ENCODE measurements at regions not wholly inside any gene's neighbourhood (a gene's known extent, or its start where the extent isn't known, plus 50 kb on each side); places are given as distances from the start of the nearest gene placed in this dataset.

DNA sequence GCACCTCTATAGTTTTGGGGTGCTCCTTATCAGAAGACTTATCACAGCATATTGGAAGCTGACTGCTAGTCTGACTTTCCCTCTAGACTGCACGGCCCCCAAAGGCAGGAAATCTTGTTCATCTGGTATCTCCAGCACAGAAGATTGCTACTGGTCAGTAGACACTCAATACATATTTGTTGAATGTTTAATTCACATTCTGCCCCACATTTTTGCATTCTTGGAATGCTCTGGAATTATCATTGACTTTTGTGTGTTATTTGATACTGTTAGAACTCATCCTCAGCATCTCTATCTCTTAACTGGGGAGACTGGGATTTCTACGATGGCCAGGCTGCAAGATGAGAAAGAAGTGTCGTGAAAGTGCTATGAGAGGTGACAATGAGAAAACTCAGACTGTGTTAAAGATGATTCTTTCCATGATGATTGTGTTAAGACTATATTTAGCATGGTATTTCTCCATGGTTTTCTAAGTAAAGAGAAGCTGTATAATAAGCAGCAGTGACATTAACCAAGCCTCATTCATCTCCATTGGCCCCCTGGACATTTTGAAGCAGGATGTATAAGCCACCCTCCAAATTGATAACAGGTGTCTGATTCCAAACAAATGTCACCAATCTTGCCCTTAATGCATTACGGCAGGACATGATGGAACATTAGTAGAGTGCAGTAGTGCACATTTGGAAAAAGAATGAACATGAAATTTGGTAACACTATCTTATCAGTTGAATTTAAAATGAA is 440.9 kb downstream of the RFC3 start:
- ATAC-seq (no peak), DNase-seq (ENCODE audit: low spot score) (no peak)
- H3K4me3 Mint-ChIP-seq = no peak overlapping the region
- no peaks in the 10 kb centered on the region for H3K4me1 Mint-ChIP-seq (ENCODE audit: low read depth in 2 of 2)
- peaks cover 25% of the 10 kb centered on the region for H3K9me3 Mint-ChIP-seq
- no peak overlapping the region for H3K27ac Mint-ChIP-seq
- no peaks in the 10 kb centered on the region for H3K27me3 Mint-ChIP-seq
- no peaks in the 10 kb centered on the region for H3K36me3 Mint-ChIP-seq

DNA sequence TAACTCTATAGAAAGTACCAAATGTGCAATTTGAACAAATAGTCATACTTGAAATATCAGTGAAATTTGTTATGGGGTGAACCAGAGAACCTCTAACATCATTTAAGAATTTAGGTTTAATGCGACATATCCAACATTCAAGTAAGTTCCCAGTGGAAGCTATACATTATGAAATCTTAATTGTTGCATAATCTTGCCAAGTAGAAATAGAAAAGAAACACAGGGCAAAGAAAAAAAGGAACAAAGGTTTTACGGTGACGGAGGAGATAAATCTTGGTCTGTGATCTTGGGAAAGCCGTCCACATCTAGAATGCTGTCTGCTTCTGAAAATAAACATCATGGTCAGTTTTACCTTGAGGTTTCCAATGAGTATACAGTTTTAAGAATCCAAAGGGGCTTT is 445.7 kb downstream of the RFC3 start:
- Mint-ChIP-seq H3K27ac (no peak overlapping the region), H3K4me3 (no peak overlapping the region)
- ATAC-seq = no peak

DNA sequence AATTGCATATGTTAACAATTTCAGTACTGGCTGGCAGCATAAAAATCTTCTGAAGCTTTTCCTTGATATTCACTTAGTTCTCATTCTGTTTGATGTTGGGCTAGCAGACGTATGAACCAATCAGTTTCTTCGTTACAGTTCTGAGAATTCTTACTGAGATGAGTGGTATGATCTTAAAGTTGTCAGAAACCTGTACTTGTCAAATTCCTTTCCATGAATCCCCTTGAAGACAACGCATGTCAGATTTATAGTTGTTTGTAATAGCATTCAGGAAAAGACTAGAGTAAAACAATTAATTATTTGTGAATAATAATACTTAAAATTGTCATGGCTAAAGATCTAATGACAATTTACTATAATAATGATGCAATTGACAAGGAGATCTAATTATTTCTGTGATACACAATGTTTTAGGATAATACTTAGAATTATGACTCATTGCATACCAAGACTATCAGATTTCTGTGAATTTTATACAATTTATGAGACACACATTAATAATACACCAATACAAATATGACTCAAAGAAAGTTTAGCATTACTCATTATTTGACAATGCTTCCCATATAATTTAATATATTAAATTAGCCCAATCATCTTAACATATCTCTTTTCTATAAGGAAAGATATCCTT is 447.2 kb downstream of the RFC3 start:
- Mint-ChIP-seq H3K27ac (no peak overlapping the region), H3K36me3 (no peaks in the 10 kb centered on the region), H3K4me3 (no peak overlapping the region), H3K9me3 (peaks cover 5% of the 10 kb centered on the region), H3K4me1 (ENCODE audit: low read depth in 2 of 2) (no peaks in the 10 kb centered on the region), H3K27me3 (no peaks in the 10 kb centered on the region)
- DNase-seq (ENCODE audit: low spot score) (no peak), ATAC-seq (no peak)

More for the DNA sequence above, 445.7 kb downstream of the RFC3 start:
- Mint-ChIP-seq H3K27me3 (no peaks in the 10 kb centered on the region), H3K36me3 (no peaks in the 10 kb centered on the region), H3K9me3 (peaks cover 7% of the 10 kb centered on the region), H3K4me1 (ENCODE audit: low read depth in 2 of 2) (no peaks in the 10 kb centered on the region)
- no peak for DNase-seq (ENCODE audit: low spot score)

DNA sequence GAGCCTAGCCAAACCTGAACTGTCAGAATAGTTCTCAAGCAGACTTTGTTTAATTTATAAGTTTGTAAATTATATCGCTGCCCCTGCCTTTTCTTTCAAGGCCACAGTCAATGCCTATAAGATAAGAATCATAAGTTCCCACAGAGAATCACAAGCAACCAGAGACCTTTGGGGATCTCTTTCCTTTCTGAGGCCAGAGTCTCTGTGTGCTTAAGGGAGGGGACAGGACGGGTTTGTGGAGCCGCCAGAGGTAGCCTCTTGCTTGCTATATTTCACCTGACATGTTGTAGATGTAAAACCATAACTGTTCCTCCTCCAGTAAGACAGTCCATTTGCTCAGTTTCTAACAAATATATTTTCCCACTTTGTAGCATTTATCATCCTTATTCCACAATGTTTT is 458.8 kb downstream of the RFC3 start:
- Mint-ChIP-seq H3K27me3 (no peaks in the 10 kb centered on the region), H3K36me3 (no peaks in the 10 kb centered on the region), H3K27ac (no peak overlapping the region), H3K4me3 (no peak overlapping the region), H3K4me1 (ENCODE audit: low read depth in 2 of 2) (no peaks in the 10 kb centered on the region), H3K9me3 (peaks cover 6% of the 10 kb centered on the region)
- DNase-seq (ENCODE audit: low spot score) (no peak), ATAC-seq (no peak)

DNA sequence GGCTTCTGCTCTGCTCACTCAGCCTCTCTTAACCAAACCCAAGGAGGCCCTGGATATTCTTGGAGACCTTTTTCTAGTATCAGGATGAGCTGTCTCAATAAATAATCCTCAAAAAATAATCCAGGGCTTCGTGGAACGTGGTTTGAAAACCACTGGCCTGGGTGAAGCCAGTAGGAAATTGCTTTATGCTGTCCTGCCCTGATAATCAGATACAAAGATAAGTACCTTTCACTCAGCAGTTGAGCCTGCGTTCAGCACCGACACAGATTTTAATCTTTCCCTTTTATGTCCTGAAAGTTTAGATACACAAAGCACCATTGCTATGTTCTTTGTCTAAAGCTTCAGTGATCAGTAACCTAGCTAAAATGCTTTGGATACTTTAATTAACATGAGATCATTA is 460.0 kb downstream of the RFC3 start:
- H3K27me3 Mint-ChIP-seq = no peaks in the 10 kb centered on the region
- ATAC-seq = no peak

DNA sequence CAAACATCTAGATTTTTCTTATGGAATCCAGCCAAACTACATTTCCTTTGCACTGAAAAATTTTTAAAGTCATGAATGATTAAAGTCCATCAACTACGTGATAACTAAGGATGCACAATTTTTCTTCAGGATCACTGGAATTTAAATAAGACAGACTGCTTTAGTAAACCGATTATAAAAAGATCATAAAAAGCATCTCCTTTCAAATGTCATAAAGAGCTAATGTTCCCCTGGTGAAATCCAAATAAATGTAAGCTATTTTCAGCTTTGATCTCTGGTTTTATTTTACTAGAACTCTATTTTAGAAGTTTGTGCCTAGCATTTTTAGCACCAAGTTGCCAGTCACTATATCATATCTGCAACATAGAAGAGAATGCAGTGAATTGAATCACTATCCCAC is 460.8 kb downstream of the RFC3 start:
- ATAC-seq = no peak
- peaks cover 12% of the 10 kb centered on the region for H3K9me3 Mint-ChIP-seq
- H3K36me3 Mint-ChIP-seq = no peaks in the 10 kb centered on the region
- H3K4me1 Mint-ChIP-seq (ENCODE audit: low read depth in 2 of 2) = no peaks in the 10 kb centered on the region
- no peak overlapping the region for H3K4me3 Mint-ChIP-seq
- no peak overlapping the region for H3K27ac Mint-ChIP-seq
- H3K27me3 Mint-ChIP-seq = no peaks in the 10 kb centered on the region
- no peak for DNase-seq (ENCODE audit: low spot score)

More for the DNA sequence above, 460.0 kb downstream of the RFC3 start:
- Mint-ChIP-seq H3K4me3 (no peak overlapping the region), H3K27ac (no peak overlapping the region), H3K9me3 (peaks cover 10% of the 10 kb centered on the region), H3K36me3 (no peaks in the 10 kb centered on the region), H3K4me1 (ENCODE audit: low read depth in 2 of 2) (no peaks in the 10 kb centered on the region)
- DNase-seq (ENCODE audit: low spot score) = no peak

DNA sequence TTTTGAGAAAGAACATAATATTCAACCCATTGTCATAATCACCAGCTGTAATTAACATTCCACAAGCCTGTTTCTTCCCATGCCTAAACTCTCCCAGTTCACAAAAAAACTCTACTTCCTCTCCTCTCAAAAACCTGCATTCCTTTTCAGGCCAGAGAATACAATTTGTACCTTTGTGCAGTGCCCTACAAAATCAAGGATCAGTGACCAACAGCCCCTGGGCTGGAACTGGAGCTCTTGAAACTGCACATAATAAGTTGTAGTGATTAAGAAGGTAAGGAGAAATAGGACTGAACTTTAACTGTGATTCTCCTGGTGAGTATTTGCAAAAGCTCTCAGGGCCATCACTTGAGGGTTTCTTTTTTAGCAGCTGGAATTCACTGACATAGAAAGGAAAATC is 472.7 kb downstream of the RFC3 start:
- no peaks in the 10 kb centered on the region for H3K27me3 Mint-ChIP-seq
- no peak for ATAC-seq
- no peaks in the 10 kb centered on the region for H3K36me3 Mint-ChIP-seq
- DNase-seq (ENCODE audit: low spot score) = no peak
- no peaks in the 10 kb centered on the region for H3K4me1 Mint-ChIP-seq (ENCODE audit: low read depth in 2 of 2)
- H3K27ac Mint-ChIP-seq = no peak overlapping the region
- H3K9me3 Mint-ChIP-seq = peaks cover 12% of the 10 kb centered on the region
- H3K4me3 Mint-ChIP-seq = no peak overlapping the region

DNA sequence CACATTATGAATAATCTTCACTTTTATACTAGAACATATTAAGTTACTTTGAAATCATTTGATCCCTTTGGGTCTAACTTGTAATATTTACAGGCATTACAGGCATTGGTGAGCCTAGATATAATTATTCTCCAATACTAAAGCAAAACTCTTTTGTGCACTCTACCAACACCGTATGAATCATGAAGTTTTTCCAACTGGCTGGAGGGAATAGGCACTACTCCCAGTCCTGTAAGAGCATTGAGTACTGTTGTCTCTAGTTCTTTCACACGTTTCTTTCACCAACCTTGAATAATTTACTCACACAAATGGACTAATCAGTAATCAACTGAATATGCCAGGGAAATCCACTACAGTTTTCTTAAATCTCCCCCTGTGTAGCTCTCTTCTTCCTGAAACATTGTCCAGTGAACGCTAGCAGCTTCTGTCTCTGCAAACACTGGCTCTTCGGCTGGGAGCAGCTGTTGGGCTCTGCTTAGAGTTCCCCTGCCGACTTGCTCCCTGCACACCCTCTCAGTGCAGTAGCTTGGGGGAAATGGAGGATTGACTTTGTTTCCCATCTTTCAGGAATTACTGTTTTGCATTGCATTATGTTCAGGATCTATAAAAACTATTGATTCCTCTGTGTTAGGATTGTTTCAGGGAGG is 476.7 kb downstream of the RFC3 start:
- Mint-ChIP-seq H3K36me3 (no peaks in the 10 kb centered on the region), H3K4me3 (no peak overlapping the region), H3K9me3 (peaks cover 2% of the 10 kb centered on the region), H3K27ac (no peak overlapping the region), H3K4me1 (ENCODE audit: low read depth in 2 of 2) (no peaks in the 10 kb centered on the region), H3K27me3 (no peaks in the 10 kb centered on the region)
- ATAC-seq (no peak), DNase-seq (ENCODE audit: low spot score) (no peak)

DNA sequence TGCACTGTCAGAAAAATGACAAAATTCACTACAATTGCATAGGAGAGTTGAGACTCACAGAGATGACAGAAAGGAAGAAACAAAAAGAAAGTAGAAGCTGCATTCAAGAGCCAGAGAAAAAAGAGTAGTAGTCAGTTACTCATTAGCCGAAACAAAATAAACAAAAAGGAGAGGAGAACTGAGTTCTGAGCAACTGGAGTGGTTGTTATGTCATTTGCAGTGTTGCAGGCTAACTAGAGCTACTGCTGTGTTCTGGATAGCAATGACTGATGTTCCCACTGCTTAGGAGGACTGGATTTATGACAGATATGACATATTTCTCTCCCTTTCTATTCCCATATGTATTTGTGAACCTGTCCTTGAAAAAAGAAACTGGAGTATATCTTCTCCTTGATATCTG is 482.6 kb downstream of the RFC3 start:
- Mint-ChIP-seq H3K4me3 (no peak overlapping the region), H3K27ac (no peak overlapping the region), H3K36me3 (no peaks in the 10 kb centered on the region), H3K9me3 (peaks cover 19% of the 10 kb centered on the region), H3K4me1 (ENCODE audit: low read depth in 2 of 2) (no peaks in the 10 kb centered on the region), H3K27me3 (no peaks in the 10 kb centered on the region)
- ATAC-seq (no peak), DNase-seq (ENCODE audit: low spot score) (no peak)

DNA sequence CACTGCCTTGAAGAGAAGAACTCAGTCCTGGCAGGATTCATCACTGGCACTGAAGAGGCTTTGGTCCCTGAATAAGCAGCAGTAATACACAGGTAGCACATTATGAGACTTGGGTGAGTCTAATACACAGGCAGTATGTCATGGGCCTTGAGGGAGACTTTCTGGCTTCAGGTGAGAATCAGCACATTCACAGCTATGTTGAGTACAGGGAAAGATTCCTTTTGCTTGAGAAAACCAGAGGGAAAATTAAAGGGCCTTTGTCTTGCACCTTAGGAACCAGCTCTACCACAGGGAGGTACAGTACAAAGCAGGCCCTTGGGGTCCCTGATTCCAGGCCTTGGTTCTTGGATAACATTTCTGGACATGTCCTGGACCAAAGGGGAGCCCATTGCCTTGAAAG is 484.6 kb downstream of the RFC3 start:
- Mint-ChIP-seq H3K27ac (no peak overlapping the region), H3K9me3 (peaks cover 28% of the 10 kb centered on the region), H3K4me3 (no peak overlapping the region), H3K36me3 (no peaks in the 10 kb centered on the region), H3K27me3 (no peaks in the 10 kb centered on the region), H3K4me1 (ENCODE audit: low read depth in 2 of 2) (no peaks in the 10 kb centered on the region)
- no peak for ATAC-seq
- no peak for DNase-seq (ENCODE audit: low spot score)

DNA sequence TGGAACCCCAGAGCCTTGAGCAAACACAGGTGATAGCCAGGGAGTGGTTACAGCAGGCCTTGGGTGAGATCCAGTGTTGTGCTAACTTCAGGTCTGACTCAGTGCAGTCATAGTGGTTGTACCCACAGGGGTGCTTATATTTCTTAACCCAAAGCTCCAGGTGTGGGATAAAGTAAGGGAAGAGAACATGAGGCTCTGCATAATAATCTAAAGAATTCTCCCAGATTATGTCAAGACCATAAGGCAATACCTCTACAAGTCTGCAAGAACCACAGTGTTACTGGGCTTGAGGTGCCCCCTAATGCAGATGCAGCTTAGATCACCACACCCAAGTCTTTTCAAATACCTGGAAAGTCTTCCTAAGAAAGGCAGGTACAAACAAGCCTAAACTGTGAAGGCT is 485.4 kb downstream of the RFC3 start:
- H3K4me1 Mint-ChIP-seq (ENCODE audit: low read depth in 2 of 2) = no peaks in the 10 kb centered on the region
- no peak overlapping the region for H3K4me3 Mint-ChIP-seq
- H3K27ac Mint-ChIP-seq = no peak overlapping the region
- DNase-seq (ENCODE audit: low spot score) (no peak), ATAC-seq (no peak)
- H3K36me3 Mint-ChIP-seq = no peaks in the 10 kb centered on the region
- H3K27me3 Mint-ChIP-seq = no peaks in the 10 kb centered on the region
- peaks cover 28% of the 10 kb centered on the region for H3K9me3 Mint-ChIP-seq

DNA sequence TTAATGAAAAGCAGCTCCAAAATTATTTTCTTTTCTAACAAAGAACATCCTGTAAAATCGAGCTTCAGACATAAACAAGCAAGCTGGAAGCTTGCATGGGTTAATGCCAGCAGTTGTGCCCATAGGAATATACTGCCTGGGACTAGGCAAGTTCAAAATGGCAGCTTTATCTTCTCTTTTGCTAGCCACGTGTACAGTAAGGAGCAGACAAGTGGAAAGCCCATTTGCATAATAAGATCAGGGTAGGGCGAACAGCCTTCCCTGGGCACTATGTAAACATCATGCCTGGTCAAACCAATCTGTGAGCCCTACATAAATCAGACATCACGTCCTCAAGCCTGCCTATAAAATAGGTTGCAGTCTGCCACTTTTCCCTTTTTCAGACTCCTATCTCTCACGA is 489.7 kb downstream of the RFC3 start:
- no peak for ATAC-seq
- H3K4me3 Mint-ChIP-seq = no peak overlapping the region
- H3K36me3 Mint-ChIP-seq = no peaks in the 10 kb centered on the region
- no peaks in the 10 kb centered on the region for H3K27me3 Mint-ChIP-seq
- no peaks in the 10 kb centered on the region for H3K4me1 Mint-ChIP-seq (ENCODE audit: low read depth in 2 of 2)
- H3K9me3 Mint-ChIP-seq = peaks cover 22% of the 10 kb centered on the region
- no peak for DNase-seq (ENCODE audit: low spot score)
- H3K27ac Mint-ChIP-seq = no peak overlapping the region

DNA sequence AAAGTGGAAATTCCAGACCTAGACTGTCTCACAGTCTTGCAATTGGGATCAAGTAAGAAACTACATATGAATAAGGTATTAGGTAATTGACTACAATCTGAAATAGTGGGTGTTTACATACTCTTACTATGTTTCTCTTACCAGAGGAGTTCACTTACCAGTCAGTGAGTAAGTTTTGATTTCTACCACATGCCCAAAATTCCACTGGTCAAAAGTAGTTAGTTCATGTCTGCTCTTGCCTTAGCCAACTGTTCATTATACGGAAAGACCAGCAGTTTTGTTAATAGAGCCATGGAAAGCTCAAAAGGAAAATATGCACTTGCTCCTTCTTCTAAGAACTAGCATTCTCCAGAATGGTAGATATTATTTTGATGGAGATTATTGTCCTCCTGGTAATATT is 490.8 kb downstream of the RFC3 start:
- no peak overlapping the region for H3K27ac Mint-ChIP-seq
- DNase-seq (ENCODE audit: low spot score) (no peak), ATAC-seq (no peak)
- H3K4me3 Mint-ChIP-seq = no peak overlapping the region
- no peaks in the 10 kb centered on the region for H3K4me1 Mint-ChIP-seq (ENCODE audit: low read depth in 2 of 2)
- no peaks in the 10 kb centered on the region for H3K36me3 Mint-ChIP-seq
- no peaks in the 10 kb centered on the region for H3K27me3 Mint-ChIP-seq
- H3K9me3 Mint-ChIP-seq = peaks cover 20% of the 10 kb centered on the region

DNA sequence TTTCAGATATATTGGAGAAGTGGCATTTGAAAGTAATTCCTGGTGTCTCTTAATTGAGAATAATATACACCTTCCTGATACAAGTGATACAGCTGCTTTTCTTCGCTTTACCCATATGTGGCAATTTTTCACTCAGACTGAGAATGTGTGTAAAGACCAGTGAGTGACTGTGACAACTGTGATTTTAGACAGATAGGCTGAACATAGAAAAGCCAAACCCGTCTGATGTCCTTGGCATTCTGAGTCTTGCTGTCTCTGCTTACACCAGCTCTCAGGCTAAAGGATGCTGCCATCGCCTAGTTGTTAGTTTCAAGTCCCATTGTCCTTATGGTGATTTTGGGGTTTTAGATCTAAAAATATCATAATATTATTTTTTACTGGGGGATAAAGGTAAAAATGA is 492.6 kb downstream of the RFC3 start:
- Mint-ChIP-seq H3K27ac (no peak overlapping the region), H3K9me3 (peaks cover 9% of the 10 kb centered on the region), H3K4me3 (no peak overlapping the region), H3K27me3 (no peaks in the 10 kb centered on the region), H3K4me1 (ENCODE audit: low read depth in 2 of 2) (no peaks in the 10 kb centered on the region), H3K36me3 (no peaks in the 10 kb centered on the region)
- DNase-seq (ENCODE audit: low spot score) (no peak), ATAC-seq (no peak)
